Astrocyte of the cerebellum (primary cell): ENCODE measurements at regions not wholly inside any gene's neighbourhood (a gene's known extent, or its start where the extent isn't known, plus 50 kb on each side); places are given as distances from the start of the nearest gene placed in this dataset.

ENCODE experiments used
- DNase-seq: peaks from one replicate; pipeline ENCODE4 v3.0.0-alpha.2; 2011; ENCODE audit warnings: low read depth
- H3K4me3 ChIP-seq: 2 replicates; pipeline ENCODE4 v1.5.1; 2011; ENCODE audit warnings: mild to moderate bottlenecking, low read depth, low read length, moderate library complexity
- CTCF ChIP-seq: IDR thresholded peaks from 2 replicates; pipeline ENCODE4 v1.5.1; 2012; ENCODE audit warnings: low read length, low read depth, moderate library complexity, mild to moderate bottlenecking; ENCODE audit errors: missing control alignments
- in situ Hi-C: cut with HindIII; loops from 2 replicates; pipeline ENCODE4 v1.10.0; 2017; ENCODE audit warnings: low sequenced_read_pairs

- TF ChIP-seq CTCF = no peak
- in situ Hi-C loops = no loop called here
- DNase-seq = no peak
- H3K4me3 ChIP-seq = no peak overlapping the region
Observed at GRCh38 chr9:86856259-86856658, 91.0 kb downstream of the GAS1 start.

GRCh38 chr9:86854898-86855523, 92.3 kb downstream of the GAS1 start:
- peak; percentile 94 for DNase-seq

GRCh38 chr9:86846656-86847055, 100.7 kb downstream of the GAS1 start:
- no peak for DNase-seq
- H3K4me3 ChIP-seq = no peak overlapping the region
- in situ Hi-C loops = no loop called here
- no peak for TF ChIP-seq CTCF

More at GRCh38 chr9:86854898-86855523, 92.3 kb downstream of the GAS1 start:
- TF ChIP-seq CTCF = no peak
- no peak overlapping the region for H3K4me3 ChIP-seq
- in situ Hi-C loops = no loop called here

- in situ Hi-C loops = no loop called here
- no peak for DNase-seq
- no peak overlapping the region for H3K4me3 ChIP-seq
Observed at GRCh38 chr9:86843206-86843605, 104.1 kb downstream of the GAS1 start.

GRCh38 chr9:86842573-86842972, 104.7 kb downstream of the GAS1 start:
- H3K4me3 ChIP-seq = no peak overlapping the region
- in situ Hi-C loops = no loop called here
- TF ChIP-seq CTCF = no peak
- no peak for DNase-seq

More at GRCh38 chr9:86843206-86843605, 104.1 kb downstream of the GAS1 start:
- no peak for TF ChIP-seq CTCF

GRCh38 chr9:86839522-86839921, 107.8 kb downstream of the GAS1 start:
- no peak for TF ChIP-seq CTCF
- DNase-seq = no peak
- H3K4me3 ChIP-seq = no peak overlapping the region
- in situ Hi-C loops = no loop called here
